Suprapubic skin (tissue), 4 donors: ENCODE measurements at regions not wholly inside any gene's neighbourhood (a gene's known extent, or its start where the extent isn't known, plus 50 kb on each side); places are given as distances from the start of the nearest gene placed in this dataset.

ENCODE experiments used
- DNase-seq, 2 donors: peaks; one replicate each; pipeline ENCODE4 v3.0.0-alpha.2; 2019; ENCODE audit warnings: low spot score in 2 of 2
- H3K27ac ChIP-seq: fragments of 200-600 bp; sonication (generic); one replicate; pipeline ENCODE4 v1.5.1; 2019
- H3K27me3 ChIP-seq: fragments of 200-600 bp; sonication (generic); one replicate; pipeline ENCODE4 v1.5.1; 2019
- H3K36me3 ChIP-seq: fragments of 200-600 bp; sonication (generic); one replicate; pipeline ENCODE4 v1.5.1; 2019
- H3K4me1 ChIP-seq: fragments of 200-600 bp; sonication (generic); one replicate; pipeline ENCODE4 v1.5.1; 2019
- H3K4me3 ChIP-seq: fragments of 200-600 bp; sonication (generic); one replicate; pipeline ENCODE4 v1.5.1; 2019; ENCODE audit warnings: mild to moderate bottlenecking
- H3K9me3 ChIP-seq: fragments of 200-600 bp; sonication (generic); one replicate; pipeline ENCODE4 v1.5.1; 2019
- CTCF ChIP-seq, 2 donors: fragments of 200-600 bp in 1 of 2; fragments of 450-650 bp in 1 of 2; sonication (generic) in 1 of 2; IDR thresholded peaks; one replicate each; pipeline ENCODE4 v1.5.1; 2016 to 2019; ENCODE audit warnings: antibody characterized with exemption in 2 of 2, mild to moderate bottlenecking in 1 of 2, moderate library complexity in 1 of 2
- EP300 ChIP-seq: sonication (generic); formaldehyde crosslinking; IDR thresholded peaks from one replicate; pipeline ENCODE4 v1.6.1; 2017; ENCODE audit warnings: antibody characterized with exemption
- POLR2A ChIP-seq, 2 donors: fragments of 450-650 bp; IDR thresholded peaks; one replicate each; pipeline ENCODE4 v1.6.1; 2017; ENCODE audit warnings: antibody characterized with exemption in 2 of 2, mild to moderate bottlenecking in 2 of 2, moderate library complexity in 2 of 2
- POLR2AphosphoS5 ChIP-seq, 3 donors: sonication (generic); formaldehyde crosslinking; IDR thresholded peaks; one replicate each; pipeline ENCODE4 v1.6.1; 2017; ENCODE audit warnings: antibody characterized with exemption in 3 of 3
- WGBS: methylation state at CpG from one replicate; pipeline ENCODE4 v1.1.5; 2018; 5-methylcytosine and 5-hydroxymethylcytosine counted together

DNA sequence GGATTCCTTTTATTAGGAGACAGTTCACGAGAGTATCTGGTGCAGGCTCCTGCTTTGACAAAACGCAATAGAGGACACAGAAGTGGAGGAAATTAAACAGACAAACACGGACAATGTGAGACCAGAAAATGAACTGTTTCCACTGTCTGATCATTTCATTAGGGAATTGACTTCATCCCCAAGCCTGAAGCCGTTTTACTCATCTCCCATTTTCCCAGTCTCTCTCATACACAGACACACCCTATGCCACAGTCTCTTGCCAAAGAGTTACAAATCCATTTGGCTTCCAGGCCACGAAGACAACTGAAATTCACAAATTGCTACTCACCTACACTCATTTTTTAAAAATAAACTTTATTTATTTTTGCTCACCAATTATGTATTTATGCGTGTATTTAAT lies 1087.8 kb upstream of the TMEM132C start:
- Histone ChIP-seq H3K9me3 (peaks cover 11% of the 10 kb centered on the region), H3K27me3 (no peaks in the 10 kb centered on the region), H3K4me1 (no peaks in the 10 kb centered on the region), H3K36me3 (no peaks in the 10 kb centered on the region), H3K4me3 (no peak overlapping the region), H3K27ac (peak overlapping the region; percentile 0)
- no peak for DNase-seq
- TF ChIP-seq POLR2A (IDR thresholded peaks at IDR 0.05) (no peak), EP300 (no peak), CTCF (IDR thresholded peaks at IDR 0.05) (no peak), POLR2AphosphoS5 (IDR thresholded peaks at IDR 0.05) (no peak)
- 47% methylated on average over 6 of the region's 6 CpGs for WGBS

DNA sequence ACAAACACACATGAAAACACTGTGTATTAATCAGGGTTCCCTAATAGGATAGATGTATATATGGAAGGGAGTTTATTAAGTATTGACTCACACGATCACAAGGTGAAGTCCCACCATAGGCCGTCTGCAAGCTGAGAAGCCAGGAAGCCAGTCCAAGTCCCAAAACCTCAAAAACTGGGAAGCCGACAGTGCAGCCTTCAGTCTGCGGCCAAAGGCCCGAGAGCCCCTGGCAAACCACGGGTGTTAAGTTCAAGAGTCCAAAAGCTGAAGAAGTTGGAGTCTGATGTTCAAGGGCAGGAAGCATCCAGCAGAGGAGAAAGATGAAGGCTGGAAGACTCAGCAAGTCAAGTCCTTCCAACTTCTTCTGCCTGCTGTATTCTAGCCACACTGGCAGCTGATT lies 1085.0 kb upstream of the TMEM132C start:
- WGBS, result 80% methylated on average over 6 of the region's 6 CpGs
- no peak for DNase-seq
- Histone ChIP-seq H3K36me3 (no peaks in the 10 kb centered on the region), H3K27ac (no peak overlapping the region), H3K4me1 (no peaks in the 10 kb centered on the region), H3K9me3 (peaks cover 3% of the 10 kb centered on the region), H3K27me3 (no peaks in the 10 kb centered on the region), H3K4me3 (no peak overlapping the region)
- TF ChIP-seq EP300 (no peak), CTCF (IDR thresholded peaks at IDR 0.05) (no peak), POLR2A (IDR thresholded peaks at IDR 0.05) (no peak), POLR2AphosphoS5 (IDR thresholded peaks at IDR 0.05) (no peak)

DNA sequence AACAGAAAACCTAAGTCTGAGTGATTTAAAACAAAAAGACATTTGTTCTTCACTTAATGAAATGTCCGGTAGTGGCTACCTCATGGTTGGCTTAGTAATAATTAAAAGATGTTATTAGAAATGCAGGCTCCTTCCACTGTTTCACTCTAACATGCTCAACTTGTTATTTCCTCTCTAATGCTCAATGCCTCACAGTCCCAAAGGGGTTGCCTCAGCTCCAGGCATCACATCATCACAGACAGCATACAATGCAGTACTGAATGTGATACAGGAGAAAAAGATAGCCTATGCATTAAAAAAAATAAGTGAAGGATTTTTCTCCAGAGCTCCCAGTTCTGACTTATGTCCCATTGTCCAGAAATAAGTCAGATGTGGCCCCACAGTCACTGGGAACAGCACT lies 1077.0 kb upstream of the TMEM132C start:
- H3K27ac ChIP-seq, result no peak overlapping the region
- TF ChIP-seq EP300 (no peak), POLR2AphosphoS5 (IDR thresholded peaks at IDR 0.05) (no peak), CTCF (IDR thresholded peaks at IDR 0.05) (no peak), POLR2A (IDR thresholded peaks at IDR 0.05) (no peak)
- no peak for DNase-seq
- H3K27me3 ChIP-seq, result no peaks in the 10 kb centered on the region
- H3K9me3 ChIP-seq, result no peaks in the 10 kb centered on the region
- H3K4me3 ChIP-seq, result no peak overlapping the region
- H3K36me3 ChIP-seq, result no peaks in the 10 kb centered on the region
- H3K4me1 ChIP-seq, result no peaks in the 10 kb centered on the region
- 94% methylated on average over 1 of the region's 1 CpG for WGBS

- H3K9me3 ChIP-seq, result no peaks in the 10 kb centered on the region
- H3K4me1 ChIP-seq, result no peaks in the 10 kb centered on the region
- no peaks in the 10 kb centered on the region for H3K27me3 ChIP-seq
- DNase-seq, result no peak
- TF ChIP-seq EP300 (no peak), POLR2A (IDR thresholded peaks at IDR 0.05) (no peak), CTCF (IDR thresholded peaks at IDR 0.05) (no peak), POLR2AphosphoS5 (IDR thresholded peaks at IDR 0.05) (no peak)
- H3K4me3 ChIP-seq, result no peak overlapping the region
- no peaks in the 10 kb centered on the region for H3K36me3 ChIP-seq
- 33% methylated on average over 2 of the region's 2 CpGs for whole genome bisulfite sequencing
- no peak overlapping the region for H3K27ac ChIP-seq
Observed at GRCh38 chr12:127191129-127191528, 1075.8 kb upstream of the TMEM132C start.

- H3K27me3 ChIP-seq, result no peaks in the 10 kb centered on the region
- no peak for DNase-seq
- no peak overlapping the region for H3K27ac ChIP-seq
- WGBS, result 51% methylated on average over 3 of the region's 3 CpGs
- no peaks in the 10 kb centered on the region for H3K36me3 ChIP-seq
- TF ChIP-seq CTCF (IDR thresholded peaks at IDR 0.05) (no peak), EP300 (no peak), POLR2A (IDR thresholded peaks at IDR 0.05) (no peak), POLR2AphosphoS5 (IDR thresholded peaks at IDR 0.05) (no peak)
- H3K4me3 ChIP-seq, result no peak overlapping the region
- H3K4me1 ChIP-seq, result no peaks in the 10 kb centered on the region
- H3K9me3 ChIP-seq, result no peaks in the 10 kb centered on the region
Observed at GRCh38 chr12:127192391-127192790, 1074.6 kb upstream of the TMEM132C start.
